ENCODE measurements at regions not wholly inside any gene's neighbourhood (a gene's known extent, or its start where the extent isn't known, plus 50 kb on each side); places are given as distances from the start of the nearest gene placed in this dataset.

GRCh38 chr11:111173221-111173620, 72.3 kb upstream of the POU2AF2 start:
- no peak for TF ChIP-seq POLR2A (IDR thresholded peaks at IDR 0.05)
- TF ChIP-seq CTCF (IDR thresholded peaks at IDR 0.05), result no peak
